Tibial nerve (tissue), 3 donors: ENCODE measurements at regions not wholly inside any gene's neighbourhood (a gene's known extent, or its start where the extent isn't known, plus 50 kb on each side); places are given as distances from the start of the nearest gene placed in this dataset.

ENCODE experiments used
- CTCF ChIP-seq, 5 experiments: fragments of 200-600 bp in 3 of 5; fragments of 450-650 bp in 2 of 5; sonication (generic) in 3 of 5; IDR thresholded peaks; one replicate each; pipeline ENCODE4 v1.5.1; 2016 to 2019; ENCODE audit warnings: antibody characterized with exemption in 5 of 5, mild to moderate bottlenecking in 3 of 5, moderate library complexity in 2 of 5
- POLR2A ChIP-seq, 2 donors: fragments of 450-650 bp; IDR thresholded peaks; one replicate each; pipeline ENCODE4 v1.6.1; 2017; ENCODE audit warnings: antibody characterized with exemption in 2 of 2, mild to moderate bottlenecking in 2 of 2, moderate library complexity in 2 of 2

DNA sequence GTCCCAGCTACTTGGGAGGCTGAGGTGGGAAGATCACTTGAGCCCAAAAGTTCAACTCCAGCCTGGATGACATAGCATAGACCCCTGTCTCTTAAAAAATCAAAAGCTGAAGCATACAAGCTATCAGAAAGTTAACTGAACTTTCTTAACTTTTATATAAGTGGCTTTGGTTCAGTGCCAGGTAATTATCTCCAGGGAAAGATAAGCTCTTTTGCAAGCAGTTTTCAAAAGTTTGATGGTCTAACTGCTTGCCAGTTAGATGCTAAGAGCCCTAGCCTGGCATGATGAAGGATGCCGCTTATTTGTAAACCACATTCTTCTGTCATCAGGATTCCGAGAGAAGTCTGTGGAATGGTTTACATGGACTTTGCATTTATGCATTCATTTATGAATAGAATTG lies 409.1 kb downstream of the AEBP2 start:
- TF ChIP-seq CTCF (IDR thresholded peaks at IDR 0.05) (no peak), POLR2A (IDR thresholded peaks at IDR 0.05) (no peak)
